ENCODE measurements at regions not wholly inside any gene's neighbourhood (a gene's known extent, or its start where the extent isn't known, plus 50 kb on each side); places are given as distances from the start of the nearest gene placed in this dataset.

DNA sequence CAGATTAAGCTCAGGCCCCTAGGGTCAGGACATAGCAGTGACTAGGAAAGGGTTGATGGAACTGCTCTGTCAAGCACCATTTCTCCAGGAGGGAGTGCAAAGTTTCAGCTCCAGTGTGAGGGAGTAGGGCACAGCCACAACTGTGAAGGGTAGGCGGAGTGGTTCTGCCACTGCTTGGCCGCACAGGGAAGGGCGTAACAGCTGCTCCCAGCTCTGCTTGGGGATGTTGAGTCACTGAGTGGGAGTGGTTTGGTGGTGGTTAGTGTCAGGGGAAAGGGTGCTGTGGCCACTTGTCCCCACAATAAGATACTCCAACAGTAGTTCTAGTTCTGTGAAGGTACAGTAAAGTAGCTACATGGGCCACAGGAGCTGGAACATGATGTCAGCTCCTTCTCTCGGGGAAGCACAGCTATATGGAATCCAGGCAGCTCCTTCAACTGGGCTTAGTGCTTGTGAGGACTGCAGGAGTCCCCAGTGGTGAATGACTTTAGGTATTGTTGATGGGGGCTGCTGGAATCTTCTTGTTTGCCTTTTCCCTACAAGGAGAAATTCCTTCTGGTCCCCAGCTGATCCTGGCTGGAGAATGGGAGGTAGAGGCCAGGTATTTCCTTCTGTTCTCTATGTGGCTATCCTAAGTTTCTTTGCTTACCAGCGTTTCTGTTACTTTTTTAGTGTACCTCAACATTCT is 314.5 kb downstream of the SPATA31D1 start:
- TF ChIP-seq POLR2A (IDR thresholded peaks at IDR 0.05; ENCODE audit: low read depth, low read length): no peak

DNA sequence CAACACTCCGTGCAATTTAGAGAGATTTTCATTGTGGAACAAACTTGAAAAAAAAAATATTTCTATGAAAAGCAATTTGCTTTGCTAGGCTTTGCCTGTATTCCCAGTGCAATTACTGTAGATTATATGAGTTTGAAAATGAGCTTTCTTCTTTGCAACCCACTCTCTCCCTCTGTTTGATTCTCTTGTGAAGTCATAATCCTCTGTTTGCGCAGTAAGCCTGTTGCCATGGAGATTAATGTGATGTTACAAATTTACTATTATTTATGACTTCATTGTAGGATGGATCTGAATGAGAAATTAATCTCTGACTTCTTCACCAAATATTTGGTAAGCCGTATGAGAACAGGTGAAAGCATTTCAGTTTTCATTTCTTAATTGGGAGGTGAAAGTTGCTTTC is 320.3 kb downstream of the SPATA31D1 start:
- no peak for DNase-seq (ENCODE audit: insufficient read length, low spot score)
- FAIRE-seq: peak; percentile 33
- no peak for TF ChIP-seq POLR2A (IDR thresholded peaks at IDR 0.05; ENCODE audit: low read depth, low read length)

More for the DNA sequence above, 314.5 kb downstream of the SPATA31D1 start:
- DNase-seq (ENCODE audit: insufficient read length, low spot score) (no peak), FAIRE-seq (no peak)

DNA sequence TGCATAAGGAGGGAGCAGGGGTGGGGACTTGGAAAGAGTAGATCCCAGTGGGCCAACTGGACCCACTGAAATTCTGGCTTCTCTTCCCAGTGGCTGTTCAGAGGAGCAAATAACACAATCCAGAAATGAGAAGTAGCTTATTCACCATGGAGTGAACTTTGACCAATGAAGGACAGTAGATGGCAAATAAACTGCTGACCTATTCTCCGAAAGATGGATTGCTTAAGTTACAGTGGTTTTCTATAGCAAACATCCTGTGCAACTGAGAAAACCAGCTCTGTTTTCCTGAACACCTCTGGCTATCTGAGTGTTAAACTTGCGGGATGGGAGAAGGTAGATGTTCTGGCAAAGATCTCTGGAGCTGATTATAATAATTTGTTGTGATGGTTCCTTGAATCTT is 325.1 kb downstream of the SPATA31D1 start:
- FAIRE-seq: peak; percentile 65
- DNase-seq (ENCODE audit: insufficient read length, low spot score): no peak
- no peak for TF ChIP-seq POLR2A (IDR thresholded peaks at IDR 0.05; ENCODE audit: low read depth, low read length)

DNA sequence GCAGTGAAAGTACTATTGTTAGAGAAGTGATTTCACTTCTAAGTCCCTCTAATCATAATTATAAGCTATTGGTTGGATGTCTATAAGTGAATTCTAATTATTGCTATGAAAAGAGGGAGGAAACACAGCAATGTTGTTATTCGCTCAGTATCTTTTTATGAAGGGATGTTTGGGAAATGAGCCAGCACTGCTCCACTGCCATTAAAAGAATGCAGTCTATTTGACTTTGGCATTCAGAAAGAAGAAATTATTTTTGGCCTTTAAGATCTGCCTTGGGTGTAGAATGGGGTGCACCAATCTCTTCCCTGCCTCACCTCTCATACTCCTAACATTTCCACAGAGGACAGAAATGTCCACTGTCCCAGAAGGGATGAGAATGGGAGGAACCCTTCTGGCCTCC is 332.0 kb downstream of the SPATA31D1 start:
- no peak for DNase-seq (ENCODE audit: insufficient read length, low spot score)
- no peak for FAIRE-seq
- no peak for TF ChIP-seq POLR2A (IDR thresholded peaks at IDR 0.05; ENCODE audit: low read depth, low read length)

DNA sequence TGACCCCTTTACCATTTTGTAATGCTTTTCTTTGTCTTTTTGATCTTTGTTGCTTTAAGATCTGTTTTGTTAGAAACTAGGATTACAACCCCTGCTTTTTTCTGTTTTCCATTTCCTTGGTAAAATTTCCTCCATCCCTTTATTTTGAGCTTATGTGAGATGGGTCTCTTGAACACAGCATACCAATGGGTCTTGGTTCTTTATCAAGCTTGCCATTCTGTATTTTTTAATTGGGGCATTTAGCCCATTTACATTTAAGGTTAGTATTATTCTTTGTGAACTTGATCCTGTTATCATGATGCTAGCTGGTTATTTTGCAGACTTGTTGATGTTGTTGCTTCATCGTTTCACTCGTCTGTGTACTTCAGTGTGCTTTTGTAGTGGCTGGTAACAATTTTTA is 337.3 kb downstream of the SPATA31D1 start:
- no peak for TF ChIP-seq POLR2A (IDR thresholded peaks at IDR 0.05; ENCODE audit: low read depth, low read length)
- peak; percentile 43 for FAIRE-seq
- no peak for DNase-seq (ENCODE audit: insufficient read length, low spot score)

DNA sequence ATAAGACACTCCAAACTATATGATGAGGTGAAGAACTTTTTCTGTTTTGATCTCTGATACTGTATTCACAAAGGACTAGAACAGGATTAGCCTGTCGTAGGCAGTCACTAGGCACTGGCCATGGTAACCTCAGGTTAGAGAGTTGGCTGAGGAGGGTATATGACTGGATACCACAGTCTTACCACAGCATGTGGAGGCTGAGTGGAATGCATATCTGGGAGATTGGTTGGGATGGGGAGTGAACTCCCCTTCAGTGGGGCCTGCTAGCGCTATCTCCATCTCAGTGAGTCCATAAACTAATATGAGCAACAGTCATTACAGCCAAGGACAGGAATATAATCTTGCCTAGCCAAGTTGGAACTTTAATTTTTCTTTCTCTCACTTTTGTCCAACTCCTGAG is 339.1 kb downstream of the SPATA31D1 start:
- FAIRE-seq: no peak
- no peak for DNase-seq (ENCODE audit: insufficient read length, low spot score)
- no peak for TF ChIP-seq POLR2A (IDR thresholded peaks at IDR 0.05; ENCODE audit: low read depth, low read length)

DNA sequence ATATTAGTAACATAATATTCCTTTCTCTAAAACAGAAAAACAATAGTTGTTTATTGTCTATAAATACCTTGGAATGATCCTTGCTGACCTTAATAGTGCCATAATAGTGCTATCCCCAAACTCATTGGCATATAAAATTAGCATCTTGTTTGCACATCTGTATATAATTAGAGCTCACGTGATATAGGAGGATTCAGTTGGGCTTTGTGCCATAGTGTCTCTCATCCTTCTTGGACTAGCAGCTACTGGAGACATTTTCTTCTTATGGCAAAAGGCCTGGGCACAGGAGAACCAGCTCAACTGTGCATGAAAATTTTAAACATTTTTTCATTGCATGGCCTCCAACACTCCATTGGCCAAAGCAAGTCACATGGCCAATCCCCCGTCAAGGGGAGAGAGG is 342.5 kb downstream of the SPATA31D1 start:
- FAIRE-seq: no peak
- TF ChIP-seq POLR2A (IDR thresholded peaks at IDR 0.05; ENCODE audit: low read depth, low read length): no peak
- no peak for DNase-seq (ENCODE audit: insufficient read length, low spot score)

DNA sequence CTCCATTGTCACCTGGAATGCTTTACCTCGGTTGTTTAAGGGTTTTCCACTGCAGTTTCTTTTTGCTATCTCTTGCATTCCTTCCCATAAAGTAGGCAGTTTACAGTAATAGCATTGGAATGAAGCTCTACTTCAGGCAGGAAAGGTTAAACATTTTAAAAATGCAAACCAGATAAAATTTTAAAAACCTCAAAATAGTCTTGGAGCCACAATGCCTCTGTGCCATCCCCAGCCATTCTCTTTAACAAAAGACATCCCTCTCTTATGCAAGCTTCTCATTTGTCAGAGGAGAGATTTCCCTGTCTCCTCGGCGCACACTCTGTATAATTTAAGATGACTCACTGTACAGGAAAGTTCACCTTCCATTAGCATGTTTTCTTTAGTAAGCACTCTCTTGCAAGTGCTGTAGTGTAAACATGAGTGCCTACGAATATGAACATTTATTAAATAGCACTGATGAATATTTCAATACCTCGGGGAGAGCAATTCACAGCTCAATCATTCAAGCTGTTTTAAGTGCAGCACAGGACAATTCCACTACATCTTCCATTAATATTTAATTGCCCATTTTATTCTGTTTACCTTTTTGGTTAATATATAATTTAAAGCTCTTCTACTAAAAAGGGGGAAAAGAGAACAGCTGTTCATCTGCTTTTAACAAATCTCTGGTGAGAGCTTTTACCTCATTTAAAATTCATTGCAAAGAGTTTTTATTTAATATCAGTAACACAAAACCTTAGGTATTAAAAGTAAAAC is 343.6 kb downstream of the SPATA31D1 start:
- DNase-seq (ENCODE audit: insufficient read length, low spot score): peak; percentile 23
- no peak for TF ChIP-seq POLR2A (IDR thresholded peaks at IDR 0.05; ENCODE audit: low read depth, low read length)
- FAIRE-seq: peak; percentile 94

DNA sequence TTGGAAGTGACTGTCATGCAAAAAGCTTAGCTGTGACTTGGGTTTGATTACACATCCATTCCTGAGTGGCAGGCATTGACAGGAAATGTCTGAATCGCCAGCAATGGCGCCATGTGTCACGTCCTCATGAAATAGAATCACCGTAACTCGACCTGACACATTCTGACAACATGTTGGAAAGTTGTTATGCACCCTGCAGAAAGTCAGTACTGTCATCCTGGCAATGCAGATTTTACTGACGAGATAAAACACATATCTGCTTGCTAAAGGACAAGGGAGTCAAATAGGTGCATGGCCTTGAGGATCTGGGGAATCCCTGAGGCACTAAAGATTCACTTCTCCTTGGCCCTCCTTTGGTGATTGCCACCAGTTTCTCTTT is 344.2 kb downstream of the SPATA31D1 start:
- peak; percentile 84 for FAIRE-seq
- no peak for TF ChIP-seq POLR2A (IDR thresholded peaks at IDR 0.05; ENCODE audit: low read depth, low read length)
- no peak for DNase-seq (ENCODE audit: insufficient read length, low spot score)

DNA sequence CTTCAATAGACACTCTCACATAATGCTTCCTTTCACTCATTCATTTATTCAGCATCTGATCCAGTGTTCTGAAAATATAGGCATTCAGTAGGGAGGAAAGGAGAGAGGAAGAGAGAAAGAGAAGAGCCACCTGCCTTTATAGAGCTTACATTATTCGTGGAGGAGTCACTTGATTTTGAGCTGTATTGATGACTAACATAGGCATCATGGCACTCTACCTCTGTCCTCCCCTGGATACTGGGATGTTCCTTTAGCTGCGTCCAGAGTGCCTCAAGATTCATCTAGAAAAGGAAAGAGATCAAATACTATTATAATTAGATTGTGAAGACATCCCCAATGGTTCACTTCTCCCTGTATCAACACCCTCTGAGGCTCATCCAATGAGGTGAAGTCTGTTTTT is 345.1 kb downstream of the SPATA31D1 start:
- DNase-seq (ENCODE audit: insufficient read length, low spot score) (no peak), FAIRE-seq (peak; percentile 90)
- no peak for TF ChIP-seq POLR2A (IDR thresholded peaks at IDR 0.05; ENCODE audit: low read depth, low read length)

DNA sequence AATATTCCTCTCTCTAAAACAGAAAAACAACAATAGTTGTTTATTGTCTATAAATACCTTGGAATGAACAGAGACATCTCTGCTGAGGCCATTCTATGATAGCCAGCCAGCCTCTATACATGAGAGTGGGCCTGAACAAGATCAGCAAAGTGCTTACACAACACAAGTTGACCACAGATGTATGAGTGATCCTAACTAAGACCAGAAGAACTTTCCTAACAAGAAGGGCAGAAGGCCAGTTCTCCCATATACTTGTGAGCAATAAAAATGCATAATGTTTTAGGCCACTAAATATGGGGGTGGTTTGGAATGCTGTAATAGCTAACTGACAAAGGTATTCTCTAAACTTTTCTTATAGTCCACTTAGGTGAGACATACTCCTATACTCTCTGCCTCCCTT is 345.7 kb downstream of the SPATA31D1 start:
- FAIRE-seq (no peak), DNase-seq (ENCODE audit: insufficient read length, low spot score) (no peak)
- TF ChIP-seq POLR2A (IDR thresholded peaks at IDR 0.05; ENCODE audit: low read depth, low read length): no peak

DNA sequence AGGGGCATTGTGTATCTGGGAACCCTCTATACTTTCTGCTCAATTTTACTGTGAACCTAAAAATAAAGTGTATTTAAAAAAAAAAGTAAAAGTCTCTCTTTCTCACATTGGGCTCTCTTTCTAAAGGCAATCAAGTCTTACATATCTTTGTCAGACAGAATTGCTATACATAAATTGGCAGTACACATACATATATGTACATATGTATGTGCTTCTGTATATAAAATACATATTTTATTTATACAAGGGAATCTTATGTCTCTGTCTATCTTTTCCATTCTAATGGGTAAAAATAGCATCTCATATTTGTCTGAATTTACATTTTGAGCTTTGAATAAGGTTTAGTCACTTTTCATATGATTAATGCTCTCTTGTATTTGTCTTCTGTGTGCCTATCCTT is 348.8 kb downstream of the SPATA31D1 start:
- DNase-seq (ENCODE audit: insufficient read length, low spot score) (no peak), FAIRE-seq (no peak)
- no peak for TF ChIP-seq POLR2A (IDR thresholded peaks at IDR 0.05; ENCODE audit: low read depth, low read length)

DNA sequence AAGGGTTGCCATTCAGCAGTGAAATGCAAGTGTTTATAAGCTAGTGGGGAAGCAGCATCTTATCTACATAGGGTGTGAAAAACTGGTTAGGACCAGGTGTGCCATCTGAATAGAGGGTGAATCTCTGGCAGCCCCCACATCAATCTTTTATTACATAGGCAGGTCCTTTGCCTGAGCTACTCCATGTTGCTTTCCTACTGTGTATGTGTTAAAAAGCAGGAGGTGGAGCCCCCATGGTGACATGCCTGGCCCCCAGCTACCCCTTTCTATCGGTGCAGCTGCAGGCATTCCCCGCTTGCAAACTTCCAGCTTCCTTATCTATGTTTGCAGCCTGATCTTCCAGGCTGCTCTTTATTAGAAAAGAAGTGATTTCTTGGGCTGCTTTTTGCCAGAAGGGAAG is 353.5 kb downstream of the SPATA31D1 start:
- no peak for TF ChIP-seq POLR2A (IDR thresholded peaks at IDR 0.05; ENCODE audit: low read depth, low read length)
- no peak for DNase-seq (ENCODE audit: insufficient read length, low spot score)
- no peak for FAIRE-seq

DNA sequence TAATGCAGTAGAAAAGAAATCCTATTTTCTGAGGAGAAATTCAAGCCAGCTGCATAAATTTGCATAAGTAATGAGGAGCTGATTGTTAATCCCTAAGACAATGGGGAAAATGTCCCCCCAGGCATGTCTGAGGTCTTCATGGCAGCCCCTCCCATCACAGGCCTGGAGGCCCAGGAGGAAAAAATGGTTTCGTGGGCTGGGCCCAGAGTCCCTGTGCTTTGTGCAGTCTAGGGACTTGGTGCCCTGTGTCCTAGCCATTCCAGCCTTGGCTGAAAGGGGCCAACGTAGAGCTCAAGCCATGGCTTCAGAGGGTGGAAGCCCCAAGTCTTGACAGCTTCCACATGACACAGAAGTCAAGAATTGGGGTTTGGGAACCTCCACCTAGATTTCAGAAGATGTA is 357.5 kb downstream of the SPATA31D1 start:
- no peak for TF ChIP-seq POLR2A (IDR thresholded peaks at IDR 0.05; ENCODE audit: low read depth, low read length)
- FAIRE-seq: no peak
- DNase-seq (ENCODE audit: insufficient read length, low spot score): no peak

DNA sequence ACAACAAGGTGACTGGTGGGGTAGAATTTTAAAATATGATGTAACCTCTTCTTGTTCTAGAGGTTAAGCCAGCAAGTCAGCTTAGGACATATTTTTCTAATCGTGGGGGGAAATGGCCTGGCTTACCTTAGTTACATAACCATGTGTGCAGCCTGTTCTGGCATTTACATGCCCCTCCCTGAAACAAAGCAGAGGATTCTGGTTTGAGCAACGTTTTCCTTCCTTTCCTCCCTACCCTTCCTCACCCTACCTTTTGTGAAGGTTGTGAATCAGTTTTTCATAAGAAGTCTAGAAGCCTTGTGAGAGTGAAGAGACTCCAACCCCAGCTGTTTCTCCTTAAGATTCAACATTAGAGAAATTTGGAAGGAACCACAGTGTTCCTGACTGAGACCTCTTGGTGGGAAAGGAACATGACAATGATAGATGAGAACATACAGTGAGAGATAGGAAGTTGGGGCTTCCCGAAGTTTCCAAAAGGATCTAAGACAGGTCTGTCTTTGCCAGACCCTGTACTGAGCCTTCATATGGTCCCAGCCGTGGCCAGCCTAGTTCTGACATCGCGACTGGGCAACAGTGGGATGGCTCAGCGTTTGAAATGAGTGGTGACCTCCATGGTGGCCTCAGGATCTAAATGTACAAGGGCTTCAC is 365.2 kb downstream of the SPATA31D1 start:
- DNase-seq (ENCODE audit: insufficient read length, low spot score) (no peak), FAIRE-seq (no peak)
- TF ChIP-seq POLR2A (IDR thresholded peaks at IDR 0.05; ENCODE audit: low read depth, low read length): no peak

All from H54 (cell line).